H9 (cell line): ENCODE measurements at regions not wholly inside any gene's neighbourhood (a gene's known extent, or its start where the extent isn't known, plus 50 kb on each side); places are given as distances from the start of the nearest gene placed in this dataset.

Experiments
- DNase-seq: peaks from one replicate; pipeline ENCODE4 v3.0.0-alpha.2; 2017
- H2AFZ ChIP-seq: one replicate; pipeline ENCODE4 v1.6.1; 2013; ENCODE audit warnings: mild to moderate bottlenecking, low read length, control low read depth, moderate library complexity
- H2AK5ac ChIP-seq: 2 replicates; pipeline ENCODE4 v1.6.1; 2013; ENCODE audit warnings: low read length, control low read depth, mixed read lengths; ENCODE audit not compliant: insufficient read length
- H2BK120ac ChIP-seq: one replicate; pipeline ENCODE4 v1.6.1; 2013; ENCODE audit warnings: low read depth, mild to moderate bottlenecking, low read length, control low read depth, inconsistent platforms; ENCODE audit not compliant: poor library complexity, severe bottlenecking
- H2BK12ac ChIP-seq: 2 replicates; pipeline ENCODE4 v1.6.1; 2013; ENCODE audit warnings: low read length, control low read depth, mixed read lengths, low read depth; ENCODE audit not compliant: insufficient read length
- H2BK15ac ChIP-seq: 2 replicates; pipeline ENCODE4 v1.6.1; 2013; ENCODE audit warnings: low read depth, low read length, control low read depth
- H2BK20ac ChIP-seq: one replicate; pipeline ENCODE4 v1.6.1; 2013; ENCODE audit warnings: low read depth, mild to moderate bottlenecking, low read length, control low read depth, inconsistent platforms; ENCODE audit not compliant: poor library complexity, severe bottlenecking
- H2BK5ac ChIP-seq: 2 replicates; pipeline ENCODE4 v1.6.1; 2013; ENCODE audit warnings: low read length, control low read depth, mixed read lengths; ENCODE audit not compliant: insufficient read length
- H3K14ac ChIP-seq: 2 replicates; pipeline ENCODE4 v1.6.1; 2013; ENCODE audit warnings: low read length, control low read depth; ENCODE audit not compliant: insufficient read depth
- H3K18ac ChIP-seq: 2 replicates; pipeline ENCODE4 v1.6.1; 2013; ENCODE audit warnings: low read depth, mild to moderate bottlenecking, mixed read lengths, low read length, control low read depth; ENCODE audit not compliant: insufficient read length
- H3K23ac ChIP-seq: 2 replicates; pipeline ENCODE4 v1.6.1; 2013; ENCODE audit warnings: low read length, control low read depth, mixed read lengths, low read depth; ENCODE audit not compliant: insufficient read length
- H3K23me2 ChIP-seq: 2 replicates; pipeline ENCODE4 v1.6.1; 2013; ENCODE audit warnings: low read depth, mild to moderate bottlenecking, mixed read lengths, low read length, control low read depth; ENCODE audit not compliant: insufficient read length, poor library complexity, severe bottlenecking
- H3K27ac ChIP-seq: 2 replicates; pipeline ENCODE4 v1.5.1; 2013; ENCODE audit warnings: low read length, control low read depth, mixed read lengths, low read depth; ENCODE audit not compliant: insufficient read length
- H3K27me3 ChIP-seq: 2 replicates; pipeline ENCODE4 v1.6.1; 2013; ENCODE audit warnings: low read length, control low read depth, inconsistent platforms; ENCODE audit not compliant: insufficient read depth
- H3K4ac ChIP-seq: 2 replicates; pipeline ENCODE4 v1.6.1; 2013; ENCODE audit warnings: low read depth, mild to moderate bottlenecking, control low read depth, inconsistent platforms, low read length, moderate library complexity
- H3K4me1 ChIP-seq: 2 replicates; pipeline ENCODE4 v1.6.1; 2013; ENCODE audit warnings: low read length, control low read depth, inconsistent platforms; ENCODE audit not compliant: insufficient read depth
- H3K4me2 ChIP-seq: 2 replicates; pipeline ENCODE4 v1.6.1; 2013; ENCODE audit warnings: low read length, control low read depth, mixed read lengths; ENCODE audit not compliant: insufficient read length, insufficient read depth
- H3K56ac ChIP-seq: 2 replicates; pipeline ENCODE4 v1.6.1; 2013; ENCODE audit warnings: low read depth, mild to moderate bottlenecking, mixed read lengths, low read length, control low read depth; ENCODE audit not compliant: insufficient read length
- H3K79me1 ChIP-seq: 2 replicates; pipeline ENCODE4 v1.6.1; 2013; ENCODE audit warnings: low read depth, mild to moderate bottlenecking, moderate library complexity, low read length, control low read depth, inconsistent platforms; ENCODE audit not compliant: insufficient read depth, poor library complexity, severe bottlenecking
- H3K79me2 ChIP-seq: 2 replicates; pipeline ENCODE4 v1.6.1; 2013; ENCODE audit warnings: low read length, control low read depth, inconsistent platforms; ENCODE audit not compliant: insufficient read depth
- H3K9ac ChIP-seq: 2 replicates; pipeline ENCODE4 v1.6.1; 2013; ENCODE audit warnings: low read length, control low read depth, mixed read lengths; ENCODE audit not compliant: insufficient read length; ENCODE audit errors: extremely low read depth
- H3K9me3 ChIP-seq: one replicate; pipeline ENCODE4 v1.6.1; 2013; ENCODE audit warnings: low read depth, low read length, inconsistent platforms; ENCODE audit not compliant: control insufficient read depth
- H3T11ph ChIP-seq: one replicate; pipeline ENCODE4 v1.6.1; 2013; ENCODE audit warnings: mild to moderate bottlenecking, low read length, control low read depth, inconsistent platforms
- H4K20me1 ChIP-seq: one replicate; pipeline ENCODE4 v1.6.1; 2013; ENCODE audit not compliant: control insufficient read depth, insufficient read length, insufficient read depth
- H4K5ac ChIP-seq: 2 replicates; pipeline ENCODE4 v1.6.1; 2013; ENCODE audit warnings: low read depth, mild to moderate bottlenecking, mixed read lengths, low read length, control low read depth; ENCODE audit not compliant: insufficient read length
- H4K8ac ChIP-seq: replicated peaks from 2 replicates; pipeline ENCODE4 v1.6.1; 2013; ENCODE audit warnings: low read length, control low read depth, mixed read lengths, low read depth; ENCODE audit not compliant: insufficient read length
- H4K91ac ChIP-seq: 2 replicates; pipeline ENCODE4 v1.6.1; 2013; ENCODE audit warnings: low read depth, mild to moderate bottlenecking, moderate library complexity, mixed read lengths, low read length, control low read depth; ENCODE audit not compliant: insufficient read length
- H3K27ac Mint-ChIP-seq, 3 experiments: 2 replicates in 2 of 3; 3 replicates in 1 of 3; pipeline ENCODE4 v1.8.0; 2020 to 2021; ENCODE audit warnings: mixed read lengths in 3 of 3, mild to moderate bottlenecking in 1 of 3, moderate library complexity in 1 of 3
- H3K27me3 Mint-ChIP-seq: 2 replicates; pipeline ENCODE4 v1.8.0; 2021; ENCODE audit warnings: low read depth, mild to moderate bottlenecking, moderate library complexity, mixed read lengths
- H3K36me3 Mint-ChIP-seq, 3 experiments: 2 replicates in 2 of 3; 3 replicates in 1 of 3; pipeline ENCODE4 v1.8.0; 2020 to 2021; ENCODE audit warnings: low read depth in 3 of 3, mixed read lengths in 3 of 3; ENCODE audit not compliant: insufficient read depth in 1 of 3
- H3K4me1 Mint-ChIP-seq, 2 experiments: 2 replicates each; pipeline ENCODE4 v1.8.0; 2020; ENCODE audit warnings: mixed read lengths in 2 of 2
- H3K4me3 Mint-ChIP-seq, 2 experiments: 2 replicates in 1 of 2; 3 replicates in 1 of 2; pipeline ENCODE4 v1.8.0; 2020 to 2021; ENCODE audit warnings: mild to moderate bottlenecking in 2 of 2, mixed read lengths in 2 of 2, moderate library complexity in 1 of 2
- H3K9me3 Mint-ChIP-seq, 2 experiments: 2 replicates in 1 of 2; 3 replicates in 1 of 2; pipeline ENCODE4 v1.8.0; 2020; ENCODE audit warnings: mild to moderate bottlenecking in 2 of 2, mixed read lengths in 2 of 2, moderate library complexity in 1 of 2
- CTCF ChIP-seq: fragments of 200-600 bp; sonication (generic); conservative IDR thresholded peaks from 3 replicates; pipeline ENCODE4 v1.8.0; 2021; ENCODE audit warnings: antibody characterized with exemption, mild to moderate bottlenecking
- WGBS: extraction: QIAGEN DNeasy Blood & Tissue Kit; methylation state at CpG from one replicate; pipeline ENCODE4 v1.1.7; 2013; ENCODE audit warnings: missing lambda C conversion rate, low lambda C conversion rate, mixed read lengths; ENCODE audit not compliant: insufficient read length; ENCODE audit errors: extremely low coverage; 5-methylcytosine and 5-hydroxymethylcytosine counted together

GRCh38 chr18:22883179-22883578 lies 49.9 kb upstream of the RBBP8 start:
- Histone ChIP-seq H3K27me3 (no peaks in the 10 kb centered on the region), H2AK5ac (no peak overlapping the region), H2BK15ac (no peak overlapping the region), H3K9ac (no peak overlapping the region), H3K23me2 (no peaks in the 10 kb centered on the region), H3K56ac (no peak overlapping the region), H2BK5ac (no peak overlapping the region), H4K8ac (no peak overlapping the region), H2BK120ac (no peak overlapping the region), H3K23ac (no peak overlapping the region), H3K18ac (no peak overlapping the region), H3K9me3 (no peaks in the 10 kb centered on the region), H3T11ph (no peak overlapping the region), H3K79me1 (no peaks in the 10 kb centered on the region), H2BK20ac (no peak overlapping the region), H3K4me1 (no peaks in the 10 kb centered on the region), H4K5ac (no peak overlapping the region), H4K20me1 (no peaks in the 10 kb centered on the region), H3K14ac (no peak overlapping the region), H2AFZ (no peak overlapping the region), H2BK12ac (no peak overlapping the region), H3K27ac (no peak overlapping the region), H3K4me2 (no peak overlapping the region), H4K91ac (no peak overlapping the region), H3K79me2 (no peaks in the 10 kb centered on the region), H3K4ac (no peak overlapping the region)
- TF ChIP-seq CTCF: no peak
- Mint-ChIP-seq H3K27me3 (peaks cover 7% of the 10 kb centered on the region; the same call in 1 of the 2 replicates), H3K27ac (no peak overlapping the region), H3K9me3 (peaks cover 16 to 33% of the 10 kb centered on the region in 2 experiments), H3K4me3 (no peak overlapping the region), H3K36me3 (peaks cover 9 to 27% (median 26%) of the 10 kb centered on the region in 3 experiments), H3K4me1 (peaks cover 19 to 24% of the 10 kb centered on the region in 2 experiments)
- WGBS: no CpG with 5 or more reads among the region's 2 CpGs
- no peak for DNase-seq
